Breast epithelium (tissue), 3 donors: ENCODE measurements at regions not wholly inside any gene's neighbourhood (a gene's known extent, or its start where the extent isn't known, plus 50 kb on each side); places are given as distances from the start of the nearest gene placed in this dataset.

Experiments used
- POLR2A ChIP-seq: fragments of 450-650 bp; IDR thresholded peaks from one replicate; pipeline ENCODE4 v1.6.1; 2016; ENCODE audit warnings: antibody characterized with exemption, mild to moderate bottlenecking, moderate library complexity
- POLR2AphosphoS5 ChIP-seq, 3 donors: sonication (generic); formaldehyde crosslinking; IDR thresholded peaks; one replicate each; pipeline ENCODE4 v1.6.1; 2017; ENCODE audit warnings: antibody characterized with exemption in 3 of 3
- TF ChIP-seq, protein P1 (sequence below), 3 donors: fragments of 450-650 bp; IDR thresholded peaks; one replicate each; pipeline ENCODE4 v1.5.1; 2016 to 2017; ENCODE audit warnings: antibody characterized with exemption in 3 of 3, mild to moderate bottlenecking in 3 of 3, moderate library complexity in 3 of 3

DNA sequence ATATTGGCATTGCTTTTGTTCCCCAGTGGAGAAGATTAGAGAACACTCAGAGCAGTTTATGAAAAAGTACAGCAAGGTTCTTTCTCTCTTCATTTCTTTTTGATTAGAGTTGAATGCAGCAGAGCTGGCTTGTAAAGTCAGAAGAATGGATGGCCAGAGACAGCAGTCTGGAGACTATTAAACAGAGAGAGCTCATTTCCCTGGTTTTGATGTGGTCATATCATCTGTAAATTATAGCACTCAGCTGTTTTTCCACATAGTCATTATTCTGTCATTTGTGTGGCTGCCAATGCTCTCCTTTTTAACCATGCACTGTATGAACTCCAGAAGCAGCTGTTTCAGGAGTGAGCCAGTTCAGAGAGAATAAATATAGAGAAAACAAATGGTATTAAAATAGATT, 177.4 kb upstream of the CRBN start:
- TF ChIP-seq, protein P1, sequence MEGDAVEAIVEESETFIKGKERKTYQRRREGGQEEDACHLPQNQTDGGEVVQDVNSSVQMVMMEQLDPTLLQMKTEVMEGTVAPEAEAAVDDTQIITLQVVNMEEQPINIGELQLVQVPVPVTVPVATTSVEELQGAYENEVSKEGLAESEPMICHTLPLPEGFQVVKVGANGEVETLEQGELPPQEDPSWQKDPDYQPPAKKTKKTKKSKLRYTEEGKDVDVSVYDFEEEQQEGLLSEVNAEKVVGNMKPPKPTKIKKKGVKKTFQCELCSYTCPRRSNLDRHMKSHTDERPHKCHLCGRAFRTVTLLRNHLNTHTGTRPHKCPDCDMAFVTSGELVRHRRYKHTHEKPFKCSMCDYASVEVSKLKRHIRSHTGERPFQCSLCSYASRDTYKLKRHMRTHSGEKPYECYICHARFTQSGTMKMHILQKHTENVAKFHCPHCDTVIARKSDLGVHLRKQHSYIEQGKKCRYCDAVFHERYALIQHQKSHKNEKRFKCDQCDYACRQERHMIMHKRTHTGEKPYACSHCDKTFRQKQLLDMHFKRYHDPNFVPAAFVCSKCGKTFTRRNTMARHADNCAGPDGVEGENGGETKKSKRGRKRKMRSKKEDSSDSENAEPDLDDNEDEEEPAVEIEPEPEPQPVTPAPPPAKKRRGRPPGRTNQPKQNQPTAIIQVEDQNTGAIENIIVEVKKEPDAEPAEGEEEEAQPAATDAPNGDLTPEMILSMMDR (IDR thresholded peaks at IDR 0.05): no peak
- TF ChIP-seq POLR2A (no peak), POLR2AphosphoS5 (IDR thresholded peaks at IDR 0.05) (no peak)
